Muscle of arm (tissue), 1 donor: ENCODE measurements at regions not wholly inside any gene's neighbourhood (a gene's known extent, or its start where the extent isn't known, plus 50 kb on each side); places are given as distances from the start of the nearest gene placed in this dataset.

Experiments
- DNase-seq: peaks from one replicate; pipeline ENCODE4 v3.0.0-alpha.2; 2013

GRCh38 chr2:238685713-238686112 lies 162.2 kb upstream of the TWIST2 start:
- DNase-seq = no peak

GRCh38 chr2:238686223-238686622 lies 161.7 kb upstream of the TWIST2 start:
- no peak for DNase-seq

DNA sequence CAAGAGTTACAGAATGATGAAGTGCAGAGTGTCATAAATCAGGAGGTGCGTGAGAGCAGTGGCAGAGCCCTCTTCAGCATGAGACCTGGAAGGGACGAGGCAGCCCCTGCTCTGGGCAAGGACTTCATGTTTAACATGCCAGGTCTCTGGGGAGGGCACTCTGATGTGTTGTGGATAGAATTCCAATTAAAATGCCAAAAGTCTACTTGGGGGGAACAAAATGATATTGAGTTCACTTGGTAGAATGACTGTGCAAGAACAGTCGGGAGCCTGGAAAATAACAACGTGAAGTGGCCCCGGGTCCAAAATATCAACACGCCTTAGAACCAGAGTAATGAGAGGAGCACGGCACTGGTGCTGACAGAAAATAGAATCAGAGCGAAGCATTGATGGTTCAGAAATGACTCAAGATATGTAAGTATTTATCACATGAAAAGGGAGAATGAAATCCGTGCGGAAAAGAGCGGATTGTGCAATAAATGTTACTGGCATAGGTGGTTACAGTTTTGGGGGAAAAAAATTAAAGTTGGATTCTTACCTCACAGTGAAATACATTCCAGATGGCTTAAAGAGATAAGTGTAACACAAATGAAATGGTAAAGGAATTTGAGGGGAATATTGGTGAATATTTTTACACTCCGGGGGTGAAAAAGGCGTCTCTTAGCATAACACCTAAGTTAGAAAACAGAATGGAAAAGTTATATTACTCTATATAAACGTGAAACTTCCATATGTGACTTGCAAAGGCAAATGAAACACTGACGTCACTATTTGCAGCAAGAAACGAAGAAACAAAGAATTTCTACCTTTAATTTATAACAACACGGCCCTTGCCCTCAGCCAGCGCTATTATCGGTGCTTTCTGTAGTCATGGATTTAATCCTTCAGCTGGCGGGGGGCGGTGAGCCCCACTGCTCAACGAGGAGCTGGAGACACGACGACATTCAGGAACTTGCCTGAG lies 159.4 kb upstream of the TWIST2 start:
- no peak for DNase-seq

DNA sequence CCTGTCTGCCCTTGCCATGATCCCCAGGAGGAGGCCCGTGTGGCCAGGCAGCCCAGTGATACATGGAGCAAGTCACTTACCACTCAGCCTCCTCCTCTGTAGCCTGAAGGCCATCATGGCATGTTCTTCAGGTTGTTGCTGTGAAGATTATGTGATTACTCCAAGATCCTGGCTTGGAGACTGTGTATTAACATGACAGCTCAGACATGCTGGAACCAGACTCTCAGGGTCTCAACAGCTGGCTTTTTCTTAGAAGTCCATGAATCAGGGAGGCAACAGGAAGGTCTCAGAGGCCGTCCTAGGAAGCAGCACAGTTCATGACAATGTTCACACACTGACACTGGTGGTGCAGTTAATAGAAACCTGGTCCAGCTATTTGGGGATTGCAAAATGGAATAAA lies 158.6 kb upstream of the TWIST2 start:
- no peak for DNase-seq

GRCh38 chr2:238689871-238690389 lies 158.0 kb upstream of the TWIST2 start:
- DNase-seq = no peak

GRCh38 chr2:238690511-238690910 lies 157.4 kb upstream of the TWIST2 start:
- DNase-seq = no peak

GRCh38 chr2:238691596-238692491 lies 156.0 kb upstream of the TWIST2 start:
- no peak for DNase-seq

- no peak for DNase-seq
These were observed 155.3 kb upstream of the TWIST2 start for GRCh38 chr2:238692562-238692961.

DNA sequence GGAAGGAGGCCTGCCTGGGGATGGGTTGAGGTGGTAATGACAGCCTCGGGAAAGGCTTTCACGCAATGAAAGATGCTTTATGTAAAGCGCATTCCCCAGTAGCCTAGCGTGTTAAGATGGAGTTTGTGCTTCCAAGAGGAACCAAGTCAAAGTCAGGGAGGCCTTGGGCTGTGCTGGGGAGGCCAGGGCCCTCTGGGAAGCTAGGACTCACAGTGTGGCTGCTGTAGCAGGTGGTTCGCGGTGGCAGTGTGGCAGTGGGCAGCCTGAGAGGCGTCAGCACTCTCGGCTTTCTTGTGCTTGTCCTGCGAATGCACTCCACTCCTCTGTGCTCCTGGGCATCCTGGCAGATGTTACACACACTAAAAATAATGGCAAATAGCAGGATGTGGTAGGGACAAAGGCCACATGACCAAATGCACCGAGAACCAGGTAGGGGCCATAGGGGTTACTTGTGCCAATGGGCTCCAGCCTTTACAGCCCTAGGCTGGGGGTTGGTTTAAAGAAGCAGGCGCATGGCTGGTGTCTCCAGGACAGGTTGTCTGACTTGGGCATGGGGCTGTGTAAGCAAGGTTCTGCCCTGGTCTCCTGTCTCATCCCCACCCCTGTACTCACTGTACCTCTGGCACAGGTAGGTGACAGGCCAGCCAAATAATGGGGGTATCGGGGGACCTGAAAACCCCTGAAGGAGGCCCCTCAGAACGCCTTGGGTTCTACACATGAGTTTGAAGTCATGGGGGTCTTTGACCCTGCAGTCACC lies 154.4 kb upstream of the TWIST2 start:
- no peak for DNase-seq

DNA sequence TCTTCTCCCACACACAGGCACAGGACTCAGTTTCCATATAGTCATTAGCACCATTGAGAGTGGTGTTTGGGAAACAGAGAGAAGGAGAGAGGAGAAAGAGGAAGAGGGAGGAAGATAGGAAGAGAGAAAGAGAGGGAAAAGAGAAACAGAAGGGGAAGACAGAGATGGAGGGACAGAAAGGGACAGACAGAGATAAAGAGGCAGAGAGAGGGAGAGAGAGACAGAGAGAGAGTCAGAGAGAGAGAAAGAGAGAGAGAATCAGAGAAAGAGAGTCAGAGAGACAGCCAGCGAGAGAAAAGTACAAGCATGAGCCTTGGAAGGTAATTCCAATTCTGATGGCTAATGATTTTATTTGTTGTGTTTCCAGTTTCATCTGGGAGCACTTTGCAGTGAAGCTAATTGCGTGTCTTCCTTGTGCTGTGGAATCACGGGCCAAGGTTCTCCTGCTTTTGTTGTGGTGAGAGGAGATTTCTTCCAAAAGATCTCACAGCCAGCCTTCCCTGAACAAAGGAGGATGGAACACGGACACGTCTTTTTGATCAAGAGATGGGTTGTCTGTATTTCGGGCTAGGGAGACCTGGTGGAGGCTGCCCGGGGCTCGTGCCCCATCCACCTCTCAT lies 153.6 kb upstream of the TWIST2 start:
- no peak for DNase-seq

- no peak for DNase-seq
These were observed 153.0 kb upstream of the TWIST2 start for GRCh38 chr2:238694922-238695321.

GRCh38 chr2:238695538-238695937 lies 152.3 kb upstream of the TWIST2 start:
- no peak for DNase-seq

GRCh38 chr2:238696331-238696730 lies 151.6 kb upstream of the TWIST2 start:
- DNase-seq = no peak

DNA sequence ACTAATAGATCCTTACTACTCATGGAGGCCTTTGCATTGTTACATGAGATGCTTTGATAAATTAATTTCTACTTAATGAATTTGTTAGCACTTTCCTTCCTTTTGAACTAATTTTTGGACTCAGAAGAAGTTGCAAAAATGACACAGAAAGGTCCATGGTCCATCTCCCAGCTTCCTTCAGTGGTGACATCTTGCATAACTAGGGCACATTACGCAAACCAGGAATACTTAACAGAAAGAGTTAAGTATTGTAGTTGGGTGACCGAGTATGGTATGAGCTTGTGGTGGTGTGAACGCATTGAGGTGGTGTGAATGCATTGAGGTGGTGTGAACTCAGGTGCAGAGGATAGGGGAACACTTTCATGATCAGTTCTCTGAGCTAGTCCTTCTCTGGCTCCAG lies 151.1 kb upstream of the TWIST2 start:
- no peak for DNase-seq

GRCh38 chr2:238697193-238698071 lies 150.5 kb upstream of the TWIST2 start:
- no peak for DNase-seq

- no peak for DNase-seq
These were observed 149.9 kb upstream of the TWIST2 start for GRCh38 chr2:238698072-238698352.

DNA sequence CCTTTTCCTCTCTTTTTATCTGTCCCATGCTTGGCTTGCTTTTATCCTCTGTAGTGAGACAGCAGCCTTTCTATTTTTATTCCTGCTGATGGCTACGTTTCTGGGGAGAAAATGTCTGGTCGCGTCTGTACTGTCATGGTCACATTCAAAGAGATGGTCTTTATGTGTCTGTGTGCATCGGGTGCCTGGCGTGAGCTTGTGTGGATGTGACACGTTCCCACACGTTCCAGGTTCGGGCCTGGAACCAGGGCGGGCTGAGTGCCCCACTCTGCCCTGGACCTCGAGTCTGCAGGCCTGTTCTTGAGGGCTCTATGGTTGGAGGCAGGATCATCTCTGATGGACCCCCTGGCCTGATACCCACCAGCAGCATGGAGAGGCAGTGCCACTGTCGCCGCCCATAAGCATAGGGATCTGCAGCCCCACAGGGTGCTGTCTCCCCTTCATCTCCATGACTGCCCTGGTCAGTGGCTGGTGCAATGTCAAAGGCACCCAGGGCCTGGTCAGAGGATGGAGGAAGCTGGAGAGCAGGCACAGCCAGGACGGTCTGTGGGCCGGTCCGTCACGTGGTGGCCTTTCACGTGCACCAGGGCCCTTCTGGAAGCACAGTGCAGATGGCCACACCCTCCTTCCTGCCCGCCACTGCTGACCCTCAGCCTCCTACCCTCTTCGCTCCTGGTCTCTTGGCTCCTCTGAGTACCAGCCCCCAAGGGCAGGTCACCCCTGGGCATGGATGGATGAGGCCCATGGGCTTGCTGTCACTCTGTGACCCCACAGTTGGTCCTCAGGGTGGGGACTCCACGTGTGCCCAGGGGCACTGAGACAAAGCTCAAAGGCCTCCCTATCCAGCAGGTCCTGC lies 149.2 kb upstream of the TWIST2 start:
- no peak for DNase-seq

DNA sequence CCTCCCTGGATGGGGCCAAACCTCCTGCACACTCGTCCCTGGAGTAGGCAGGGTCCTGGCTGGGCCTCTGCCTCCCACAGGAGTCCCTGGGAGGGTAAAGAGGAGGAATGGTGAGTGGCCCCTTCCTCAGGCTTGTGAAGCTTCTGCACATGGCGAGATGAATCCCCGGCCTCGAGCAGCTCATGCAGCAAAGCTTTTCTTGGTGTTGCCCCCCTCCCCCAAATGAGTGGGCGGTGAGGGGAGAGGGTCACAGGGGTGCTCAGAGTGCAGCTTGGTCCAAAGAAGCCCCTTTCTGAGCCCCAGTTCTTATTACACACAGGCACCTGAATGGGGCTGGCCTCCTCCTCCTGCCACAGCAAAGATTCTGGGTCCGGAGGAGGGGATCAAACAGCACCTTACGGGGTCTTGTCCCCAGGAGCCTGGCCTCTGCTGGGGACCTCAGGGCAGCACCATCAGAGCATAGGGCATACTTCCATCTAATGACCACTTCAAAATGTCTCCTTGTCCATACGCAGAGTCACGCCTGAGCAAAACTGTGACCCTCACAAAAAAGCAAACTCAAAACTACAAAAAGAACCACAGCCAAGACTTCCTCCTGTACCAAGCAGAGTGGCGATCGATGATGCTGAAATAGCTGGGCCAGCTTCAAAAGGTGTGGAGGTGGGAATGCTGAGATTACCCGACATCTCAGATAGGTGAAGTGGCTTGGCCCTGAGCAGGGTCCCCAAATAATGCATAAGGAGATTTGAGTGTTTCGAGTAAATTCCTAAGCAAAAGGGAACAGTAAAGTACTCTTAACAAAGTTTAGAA lies 148.4 kb upstream of the TWIST2 start:
- DNase-seq = no peak

- no peak for DNase-seq
These were observed 147.8 kb upstream of the TWIST2 start for GRCh38 chr2:238700117-238700457.
